22Rv1 (cell line): ENCODE measurements at regions not wholly inside any gene's neighbourhood (a gene's known extent, or its start where the extent isn't known, plus 50 kb on each side); places are given as distances from the start of the nearest gene placed in this dataset.
"Not testable (repeated sequence)": the region's sequence is repeated elsewhere in the genome, so short reads cannot be mapped to it uniquely, and the experiment has no call there.

Experiments used
- H3K27ac ChIP-seq: fragments of 450-650 bp; 2 replicates; pipeline ENCODE4 v1.5.1; 2017
- ZFX ChIP-seq: fragments of 450-650 bp; IDR thresholded peaks from 2 replicates; pipeline ENCODE4 v1.6.1; 2017; ENCODE audit warnings: antibody characterized with exemption, borderline replicate concordance
- TF ChIP-seq, protein P1 (sequence below): fragments of 450-650 bp; IDR thresholded peaks from 2 replicates; pipeline ENCODE4 v1.5.1; 2017; ENCODE audit warnings: mild to moderate bottlenecking

DNA sequence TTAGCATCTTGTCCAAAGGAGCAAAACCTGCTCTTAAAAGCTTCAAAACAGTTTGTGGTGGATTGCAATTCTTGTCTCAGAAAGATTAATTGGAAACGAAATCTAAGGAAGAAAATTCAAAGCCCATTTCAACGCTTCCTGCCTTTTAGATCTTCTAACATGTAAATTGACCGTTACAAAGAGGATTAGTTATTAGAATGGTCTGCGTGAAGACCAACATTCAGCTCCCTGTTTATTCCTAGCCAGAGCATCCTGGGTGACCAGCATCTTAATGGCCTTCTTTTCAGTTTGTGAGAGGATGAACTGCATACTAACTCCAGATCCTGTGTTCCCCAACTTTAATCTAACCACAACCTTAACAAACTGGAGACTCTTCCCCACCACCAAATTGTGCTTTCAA, 109.9 kb upstream of the SLC1A3 start:
- no peak overlapping the region for H3K27ac ChIP-seq
- TF ChIP-seq, protein P1, sequence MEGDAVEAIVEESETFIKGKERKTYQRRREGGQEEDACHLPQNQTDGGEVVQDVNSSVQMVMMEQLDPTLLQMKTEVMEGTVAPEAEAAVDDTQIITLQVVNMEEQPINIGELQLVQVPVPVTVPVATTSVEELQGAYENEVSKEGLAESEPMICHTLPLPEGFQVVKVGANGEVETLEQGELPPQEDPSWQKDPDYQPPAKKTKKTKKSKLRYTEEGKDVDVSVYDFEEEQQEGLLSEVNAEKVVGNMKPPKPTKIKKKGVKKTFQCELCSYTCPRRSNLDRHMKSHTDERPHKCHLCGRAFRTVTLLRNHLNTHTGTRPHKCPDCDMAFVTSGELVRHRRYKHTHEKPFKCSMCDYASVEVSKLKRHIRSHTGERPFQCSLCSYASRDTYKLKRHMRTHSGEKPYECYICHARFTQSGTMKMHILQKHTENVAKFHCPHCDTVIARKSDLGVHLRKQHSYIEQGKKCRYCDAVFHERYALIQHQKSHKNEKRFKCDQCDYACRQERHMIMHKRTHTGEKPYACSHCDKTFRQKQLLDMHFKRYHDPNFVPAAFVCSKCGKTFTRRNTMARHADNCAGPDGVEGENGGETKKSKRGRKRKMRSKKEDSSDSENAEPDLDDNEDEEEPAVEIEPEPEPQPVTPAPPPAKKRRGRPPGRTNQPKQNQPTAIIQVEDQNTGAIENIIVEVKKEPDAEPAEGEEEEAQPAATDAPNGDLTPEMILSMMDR = no peak
- no peak for TF ChIP-seq ZFX

DNA sequence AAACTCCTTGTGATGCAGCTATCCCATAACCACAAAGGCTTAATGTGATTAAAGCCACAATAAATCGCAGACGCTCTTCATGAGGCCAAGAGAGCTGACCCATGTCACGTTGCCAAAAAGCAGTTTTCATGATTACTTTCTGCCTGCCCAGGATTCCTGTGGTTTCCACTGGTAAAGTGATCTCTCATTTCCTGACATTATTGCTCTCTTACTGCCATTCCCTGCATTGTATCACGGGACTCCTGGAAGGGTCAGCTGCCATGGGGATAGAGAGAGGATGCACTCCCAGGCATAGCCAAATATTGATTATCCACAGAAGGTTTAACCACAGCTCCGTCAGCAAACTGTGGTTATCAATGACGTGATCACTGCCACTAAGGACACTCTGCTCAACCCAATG, 103.8 kb upstream of the SLC1A3 start:
- H3K27ac ChIP-seq = no peak overlapping the region
- TF ChIP-seq, protein P1 = no peak
- TF ChIP-seq ZFX = no peak

DNA sequence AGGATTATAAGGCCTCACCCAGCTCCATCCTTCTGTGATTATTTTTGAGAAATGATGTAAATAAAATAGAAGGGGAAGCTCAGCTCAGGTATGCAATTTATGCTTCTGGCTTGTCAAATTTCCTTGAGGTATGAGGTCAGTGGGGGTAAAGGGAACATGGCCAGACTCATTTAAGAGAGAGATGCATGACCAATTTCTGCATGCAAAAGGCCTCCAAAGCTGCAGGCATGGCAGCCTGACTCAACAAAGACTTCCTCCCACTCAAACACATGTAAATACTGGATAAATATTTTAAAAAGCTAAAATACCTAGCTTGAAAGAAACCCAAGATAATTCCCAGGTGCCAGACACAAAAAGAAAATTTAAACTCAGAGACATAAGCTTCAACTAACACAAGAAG, 101.4 kb upstream of the SLC1A3 start:
- TF ChIP-seq ZFX = no peak
- TF ChIP-seq, protein P1 = no peak
- H3K27ac ChIP-seq = no peak overlapping the region

DNA sequence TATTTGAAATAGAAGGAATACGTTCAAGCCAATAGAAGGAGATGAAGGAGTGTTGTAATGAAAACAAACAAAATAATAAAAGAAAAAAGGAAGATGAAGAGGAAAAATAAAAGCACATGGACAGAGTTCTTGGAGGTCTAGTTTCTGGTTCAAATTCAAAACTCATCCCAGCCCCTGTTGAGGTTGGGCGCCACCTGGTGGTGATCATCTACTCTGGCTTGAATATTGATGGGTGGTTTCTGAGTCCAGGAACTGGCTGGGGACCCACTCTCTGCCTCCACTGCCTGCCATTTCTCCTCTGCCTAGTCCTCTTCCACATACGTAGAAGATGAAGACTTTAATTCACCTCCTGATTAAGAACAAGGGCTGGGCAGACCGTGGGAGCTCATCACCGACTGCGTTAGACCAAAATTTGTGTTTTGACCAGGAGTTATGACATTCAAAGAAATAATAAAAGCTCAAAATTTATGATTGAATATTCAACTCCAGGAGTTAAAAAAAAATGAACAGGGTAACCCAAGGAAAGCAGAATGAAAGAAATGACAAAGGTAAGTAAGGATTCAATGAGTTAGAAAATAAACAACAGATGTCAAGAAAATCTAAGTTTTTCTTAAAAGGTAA, 99.0 kb upstream of the SLC1A3 start:
- TF ChIP-seq ZFX = no peak
- TF ChIP-seq, protein P1 = peak; percentile 94
- H3K27ac ChIP-seq = no peak overlapping the region

DNA sequence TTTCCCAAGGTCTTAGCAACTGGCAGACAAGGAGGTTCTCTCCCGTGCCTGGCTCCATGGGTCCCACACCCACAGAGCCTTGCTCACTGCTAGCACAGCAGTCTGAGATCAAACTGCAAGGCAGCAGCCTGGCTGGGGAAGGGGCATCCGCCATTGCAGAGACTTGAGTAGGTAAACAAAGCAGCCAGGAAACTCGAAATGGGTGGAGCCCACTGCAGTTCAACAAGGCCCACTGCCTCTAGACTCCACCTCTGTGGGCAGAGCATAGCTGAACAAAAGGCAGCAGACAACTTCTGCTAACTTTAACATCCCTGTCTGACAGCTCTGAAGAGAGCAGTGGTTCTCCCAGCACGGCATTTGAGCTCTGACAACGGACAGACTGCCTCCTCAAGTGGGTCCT, 98.1 kb upstream of the SLC1A3 start:
- H3K27ac ChIP-seq = not testable (repeated sequence)

DNA sequence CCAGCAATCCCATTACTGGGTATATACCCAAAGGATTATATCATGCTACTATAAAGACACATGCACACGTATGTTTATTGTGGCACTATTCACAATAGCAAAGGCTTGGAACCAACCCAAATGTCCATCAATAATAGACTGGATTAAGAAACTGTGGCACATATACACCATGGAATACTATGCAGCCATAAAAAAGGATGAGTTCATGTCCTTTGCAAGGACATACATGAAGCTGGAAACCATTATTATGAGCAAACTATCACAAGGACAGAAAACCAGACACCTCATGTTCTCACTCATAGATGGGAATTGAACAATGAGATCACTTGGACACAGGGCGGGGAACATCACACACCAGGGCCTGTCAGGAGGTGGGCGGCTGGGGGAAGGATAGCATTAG, 92.8 kb upstream of the SLC1A3 start:
- not testable (repeated sequence) for H3K27ac ChIP-seq

DNA sequence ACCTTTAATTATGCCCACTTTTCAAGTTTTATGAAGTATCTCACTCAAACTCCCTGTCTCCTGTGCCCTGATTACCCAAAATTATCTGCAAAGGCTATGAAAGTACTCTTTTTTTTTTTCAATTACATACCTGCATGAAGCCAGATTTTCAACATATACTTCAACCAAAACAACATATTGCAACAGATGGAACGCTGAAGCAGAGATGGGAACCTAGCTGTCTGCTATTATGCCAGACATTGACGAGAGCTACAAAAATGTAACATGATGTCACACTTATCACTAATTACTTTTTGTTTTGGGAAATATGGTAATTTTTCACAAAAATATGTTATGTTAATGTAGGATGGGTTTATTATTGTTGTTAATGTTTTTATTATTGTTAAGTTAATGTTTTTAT, 86.5 kb upstream of the SLC1A3 start:
- no peak overlapping the region for H3K27ac ChIP-seq
- no peak for TF ChIP-seq ZFX

DNA sequence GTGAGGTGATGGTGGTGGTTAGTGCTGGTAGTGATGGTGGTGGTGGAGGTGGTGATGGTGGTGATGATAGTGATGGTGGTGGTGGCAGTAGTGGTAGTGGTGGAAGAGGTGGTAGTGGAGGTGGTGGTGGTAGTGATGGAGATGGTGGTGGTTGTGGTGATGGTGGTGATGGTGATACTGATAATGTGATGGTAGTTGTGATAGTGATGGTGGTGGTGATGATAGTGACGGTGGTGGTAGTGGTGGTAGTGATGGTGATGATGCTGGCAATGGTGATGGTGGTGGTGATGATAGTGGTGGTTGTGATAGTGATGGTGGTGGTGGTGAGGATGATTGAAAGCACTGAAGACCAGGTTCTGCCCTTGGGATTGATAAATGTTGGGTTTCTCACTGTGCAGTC, 85.2 kb upstream of the SLC1A3 start:
- H3K27ac ChIP-seq = no peak overlapping the region
- TF ChIP-seq, protein P1 = no peak
- no peak for TF ChIP-seq ZFX

DNA sequence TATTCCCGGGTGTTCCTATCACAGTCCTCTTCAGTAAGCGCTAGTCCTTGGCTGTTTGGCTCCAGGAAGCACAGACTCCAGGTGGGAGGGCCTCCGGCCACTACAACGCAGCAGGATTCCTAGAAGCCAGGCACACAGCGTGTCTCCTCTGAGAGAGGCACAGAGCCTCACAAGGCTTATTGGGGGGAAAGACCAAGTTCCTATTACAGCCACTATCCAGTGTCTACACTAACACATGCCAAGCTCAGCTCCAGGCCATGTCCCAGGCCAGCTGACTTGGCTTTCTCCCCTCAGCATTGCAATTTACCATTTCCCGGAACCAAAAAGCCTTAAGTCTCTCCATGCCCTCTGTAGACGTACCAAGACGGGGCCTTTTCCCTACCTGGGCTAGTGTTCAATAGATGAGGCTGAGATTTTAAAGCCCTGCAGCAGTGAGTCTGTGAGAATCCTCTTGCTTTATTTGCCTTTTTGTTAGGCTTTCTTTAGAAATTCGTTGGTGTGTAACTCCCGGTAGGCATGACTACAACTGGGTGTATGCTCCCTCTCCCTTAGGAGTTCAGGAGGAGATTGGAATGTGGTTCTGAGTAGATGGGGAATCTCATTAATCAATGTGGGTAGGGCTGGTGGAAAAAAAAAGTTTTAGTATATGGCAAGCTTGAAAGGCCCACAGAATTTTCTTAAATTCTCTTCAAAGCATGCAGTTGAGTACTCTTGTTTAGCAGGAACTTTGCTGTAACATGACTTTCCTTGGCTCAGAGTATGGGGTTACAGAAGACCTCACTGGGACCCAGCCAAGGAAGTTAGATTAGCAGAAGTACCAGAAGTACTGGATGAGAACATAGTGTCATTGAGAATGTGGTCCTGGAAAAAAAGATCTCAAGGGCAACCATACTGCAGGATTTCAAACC, 84.3 kb upstream of the SLC1A3 start:
- TF ChIP-seq ZFX = no peak
- TF ChIP-seq, protein P1 = no peak

More for the DNA sequence above, 84.3 kb upstream of the SLC1A3 start:
- H3K27ac ChIP-seq = no peak overlapping the region
